ENCODE measurements at regions not wholly inside any gene's neighbourhood (a gene's known extent, or its start where the extent isn't known, plus 50 kb on each side); places are given as distances from the start of the nearest gene placed in this dataset.

- Histone ChIP-seq H3K27me3 (no peaks in the 10 kb centered on the region), H3K4me3 (no peak overlapping the region), H3K27ac (no peak overlapping the region), H3K4me1 (ENCODE audit: insufficient read depth) (no peaks in the 10 kb centered on the region), H3K36me3 (no peaks in the 10 kb centered on the region), H3K9me3 (no peaks in the 10 kb centered on the region)
- DNase-seq, result no peak
- intact Hi-C loops (cut with DNase I), result no loop called here
- WGBS, 3 donors, result 83 to 88% (median 87%) methylated on average over 11 of the region's 11 CpGs
- TF ChIP-seq EP300 (IDR thresholded peaks at IDR 0.05) (no peak), CTCF (IDR thresholded peaks at IDR 0.05) (no peak), POLR2A (IDR thresholded peaks at IDR 0.05) (no peak)
These were observed 120.4 kb upstream of the SORCS3 start for GRCh38 chr10:104520653-104521052.

- intact Hi-C loops (cut with DNase I), result no loop called here
- TF ChIP-seq CTCF (IDR thresholded peaks at IDR 0.05) (no peak), EP300 (IDR thresholded peaks at IDR 0.05) (no peak), POLR2A (IDR thresholded peaks at IDR 0.05) (no peak)
- no peaks in the 10 kb centered on the region for H3K4me1 ChIP-seq (ENCODE audit: insufficient read depth)
- no peaks in the 10 kb centered on the region for H3K27me3 ChIP-seq
- no peaks in the 10 kb centered on the region for H3K36me3 ChIP-seq
- H3K27ac ChIP-seq, result no peak overlapping the region
- 34 to 40% (median 38%) methylated on average over 9 of the region's 9 CpGs for WGBS, 3 donors
- DNase-seq, result no peak
- H3K9me3 ChIP-seq, result no peaks in the 10 kb centered on the region
- H3K4me3 ChIP-seq, result no peak overlapping the region
These were observed 119.0 kb upstream of the SORCS3 start for GRCh38 chr10:104521901-104522694.

- no peak for DNase-seq
- no peaks in the 10 kb centered on the region for H3K4me1 ChIP-seq (ENCODE audit: insufficient read depth)
- no peak overlapping the region for H3K4me3 ChIP-seq
- H3K9me3 ChIP-seq, result no peaks in the 10 kb centered on the region
- no peak for TF ChIP-seq EP300 (IDR thresholded peaks at IDR 0.05)
- no peak for TF ChIP-seq POLR2A (IDR thresholded peaks at IDR 0.05)
- TF ChIP-seq CTCF (IDR thresholded peaks at IDR 0.05), result no peak
- intact Hi-C loops (cut with DNase I), result no loop called here
- no peaks in the 10 kb centered on the region for H3K27me3 ChIP-seq
- no peaks in the 10 kb centered on the region for H3K36me3 ChIP-seq
- no peak overlapping the region for H3K27ac ChIP-seq
- WGBS, 3 donors, result 69 to 88% (median 80%) methylated on average over 2 of the region's 2 CpGs
These were observed 114.9 kb upstream of the SORCS3 start for GRCh38 chr10:104526188-104526587.

- Histone ChIP-seq H3K27ac (no peak overlapping the region), H3K4me3 (no peak overlapping the region), H3K27me3 (no peaks in the 10 kb centered on the region), H3K9me3 (no peaks in the 10 kb centered on the region), H3K36me3 (no peaks in the 10 kb centered on the region), H3K4me1 (ENCODE audit: insufficient read depth) (no peaks in the 10 kb centered on the region)
- 57 to 64% (median 64%) methylated on average over 1 of the region's 1 CpG for WGBS, 3 donors
- intact Hi-C loops (cut with DNase I), result no loop called here
- no peak for DNase-seq
- no peak for TF ChIP-seq EP300 (IDR thresholded peaks at IDR 0.05)
- TF ChIP-seq POLR2A (IDR thresholded peaks at IDR 0.05), result no peak
- no peak for TF ChIP-seq CTCF (IDR thresholded peaks at IDR 0.05)
These were observed 114.1 kb upstream of the SORCS3 start for GRCh38 chr10:104527013-104527412.
